ENCODE measurements at regions not wholly inside any gene's neighbourhood (a gene's known extent, or its start where the extent isn't known, plus 50 kb on each side); places are given as distances from the start of the nearest gene placed in this dataset.

DNA sequence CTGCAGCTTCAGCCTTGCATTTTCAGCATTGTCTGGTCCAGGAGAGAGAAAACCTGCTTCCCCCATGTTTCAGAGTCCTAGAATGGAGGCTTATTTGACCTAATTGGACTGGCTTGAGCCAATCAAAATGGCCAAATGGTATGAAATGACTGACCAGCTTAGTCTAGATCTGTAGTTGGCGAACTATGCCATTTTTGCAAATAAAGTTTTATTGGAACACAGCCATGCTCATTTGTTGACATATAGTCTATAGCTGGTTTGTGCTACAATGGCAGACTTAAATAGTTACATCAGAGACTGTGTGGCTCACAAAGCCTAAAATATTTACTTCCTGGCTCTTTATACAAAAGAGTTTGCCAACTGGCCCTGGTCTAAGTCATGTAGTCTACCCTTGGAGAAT, 180.8 kb downstream of the HS3ST3B1 start:
- H4K20me1 ChIP-seq (ENCODE audit: insufficient read depth, poor library complexity, severe bottlenecking), result no peaks in the 10 kb centered on the region
- H3K27me3 ChIP-seq, result no peaks in the 10 kb centered on the region
- no peaks in the 10 kb centered on the region for H3K79me2 ChIP-seq
- no peak for TF ChIP-seq EZH2 (IDR thresholded peaks at IDR 0.05; ENCODE audit: borderline replicate concordance)
- 100% methylated on average over 1 of the region's 1 CpG for WGBS (ENCODE audit: low lambda C conversion rate, missing lambda C conversion rate)
- H3K4me1 ChIP-seq (ENCODE audit: insufficient read depth), result no peaks in the 10 kb centered on the region
- H3K36me3 ChIP-seq (replicated peaks; ENCODE audit: insufficient read depth, low read depth), result no peaks in the 10 kb centered on the region
- no peak overlapping the region for H2AFZ ChIP-seq
- no peaks in the 10 kb centered on the region for H3K9me2 ChIP-seq (replicated peaks; ENCODE audit: insufficient read depth)
- H3K4me2 ChIP-seq, result no peak overlapping the region
- no peak overlapping the region for H3K27ac ChIP-seq
- H3K4me3 ChIP-seq, result no peak overlapping the region
- DNase-seq (ENCODE audit: low spot score), result no peak
- no peaks in the 10 kb centered on the region for H3K9me3 ChIP-seq (ENCODE audit: low read depth)

- Histone ChIP-seq H3K9me2 (replicated peaks; ENCODE audit: insufficient read depth) (no peaks in the 10 kb centered on the region), H3K79me2 (no peaks in the 10 kb centered on the region), H3K4me2 (no peak overlapping the region), H3K4me1 (ENCODE audit: insufficient read depth) (peaks cover 10% of the 10 kb centered on the region), H3K36me3 (replicated peaks; ENCODE audit: insufficient read depth, low read depth) (no peaks in the 10 kb centered on the region), H3K27ac (no peak overlapping the region), H3K9me3 (ENCODE audit: low read depth) (no peaks in the 10 kb centered on the region), H3K4me3 (no peak overlapping the region), H3K27me3 (no peaks in the 10 kb centered on the region), H4K20me1 (ENCODE audit: insufficient read depth, poor library complexity, severe bottlenecking) (no peaks in the 10 kb centered on the region), H2AFZ (no peak overlapping the region)
- no peak for TF ChIP-seq CTCF (IDR thresholded peaks at IDR 0.05; ENCODE audit: poor library complexity)
- TF ChIP-seq EZH2phosphoT487 (IDR thresholded peaks at IDR 0.05; ENCODE audit: low read depth, severe bottlenecking, unreplicated experiment), result no peak
- no peak for TF ChIP-seq EZH2 (IDR thresholded peaks at IDR 0.05; ENCODE audit: borderline replicate concordance)
- no peak for DNase-seq (ENCODE audit: low spot score)
- WGBS (ENCODE audit: low lambda C conversion rate, missing lambda C conversion rate), result 90% methylated on average over 4 of the region's 4 CpGs
Measured at GRCh38 chr17:14474591-14474990, 173.7 kb downstream of the HS3ST3B1 start.

- no peaks in the 10 kb centered on the region for H3K9me3 ChIP-seq (ENCODE audit: low read depth)
- H3K4me1 ChIP-seq (ENCODE audit: insufficient read depth), result peaks cover 10% of the 10 kb centered on the region
- H3K79me2 ChIP-seq, result no peaks in the 10 kb centered on the region
- peak; percentile 36 for DNase-seq (ENCODE audit: low spot score)
- H3K27me3 ChIP-seq, result no peaks in the 10 kb centered on the region
- H3K9me2 ChIP-seq (replicated peaks; ENCODE audit: insufficient read depth), result no peaks in the 10 kb centered on the region
- H3K27ac ChIP-seq, result peak overlapping the region; percentile 76
- no peak overlapping the region for H3K4me3 ChIP-seq
- TF ChIP-seq CTCF (IDR thresholded peaks at IDR 0.05; ENCODE audit: poor library complexity), result no peak
- TF ChIP-seq EZH2phosphoT487 (IDR thresholded peaks at IDR 0.05; ENCODE audit: low read depth, severe bottlenecking, unreplicated experiment), result no peak
- TF ChIP-seq EZH2 (IDR thresholded peaks at IDR 0.05; ENCODE audit: borderline replicate concordance), result no peak
- H3K36me3 ChIP-seq (replicated peaks; ENCODE audit: insufficient read depth, low read depth), result no peaks in the 10 kb centered on the region
- 38% methylated on average over 7 of the region's 7 CpGs for WGBS (ENCODE audit: low lambda C conversion rate, missing lambda C conversion rate)
- H3K4me2 ChIP-seq, result no peak overlapping the region
- no peaks in the 10 kb centered on the region for H4K20me1 ChIP-seq (ENCODE audit: insufficient read depth, poor library complexity, severe bottlenecking)
- H2AFZ ChIP-seq, result no peak overlapping the region
Measured at GRCh38 chr17:14471052-14471451, 170.2 kb downstream of the HS3ST3B1 start.

- Histone ChIP-seq H3K9me3 (ENCODE audit: low read depth) (no peaks in the 10 kb centered on the region), H3K79me2 (no peaks in the 10 kb centered on the region), H3K4me2 (no peak overlapping the region), H3K27me3 (no peaks in the 10 kb centered on the region), H3K36me3 (replicated peaks; ENCODE audit: insufficient read depth, low read depth) (no peaks in the 10 kb centered on the region), H2AFZ (no peak overlapping the region), H3K4me1 (ENCODE audit: insufficient read depth) (peaks cover 10% of the 10 kb centered on the region), H3K4me3 (no peak overlapping the region), H3K9me2 (replicated peaks; ENCODE audit: insufficient read depth) (no peaks in the 10 kb centered on the region), H4K20me1 (ENCODE audit: insufficient read depth, poor library complexity, severe bottlenecking) (no peaks in the 10 kb centered on the region), H3K27ac (peak overlapping the region; percentile 76)
- DNase-seq (ENCODE audit: low spot score), result no peak
- TF ChIP-seq EZH2phosphoT487 (IDR thresholded peaks at IDR 0.05; ENCODE audit: low read depth, severe bottlenecking, unreplicated experiment) (no peak), CTCF (IDR thresholded peaks at IDR 0.05; ENCODE audit: poor library complexity) (no peak), EZH2 (IDR thresholded peaks at IDR 0.05; ENCODE audit: borderline replicate concordance) (no peak)
- 96% methylated on average over 4 of the region's 4 CpGs for WGBS (ENCODE audit: low lambda C conversion rate, missing lambda C conversion rate)
Measured at GRCh38 chr17:14470417-14470816, 169.5 kb downstream of the HS3ST3B1 start.

Measured in hepatocyte (in vitro differentiated cells).